ENCODE measurements at regions not wholly inside any gene's neighbourhood (a gene's known extent, or its start where the extent isn't known, plus 50 kb on each side); places are given as distances from the start of the nearest gene placed in this dataset.

- in situ Hi-C loops (cut with MboI; ENCODE audit: low pct_ligation_motif_present in 1 of 4, low pct_unique_long_range_greater_than_20kb in 1 of 4, low sequenced_read_pairs in 3 of 4) (no loop called here), intact Hi-C loops (cut with DNase I; ENCODE audit: low total_unique reads) (no loop called here)
- Histone ChIP-seq H3K4me1 (peaks cover 0 to 14% (median 4%) of the 10 kb centered on the region in 4 donors), H3K36me3 (no peaks in the 10 kb centered on the region), H3K9me3 (no peaks in the 10 kb centered on the region), H3K27ac (no peak overlapping the region), H3K4me3 (no peak overlapping the region), H3K27me3 (no peaks in the 10 kb centered on the region)
- TF ChIP-seq POLR2A (IDR thresholded peaks at IDR 0.05) = no peak
- TF ChIP-seq, protein P1, sequence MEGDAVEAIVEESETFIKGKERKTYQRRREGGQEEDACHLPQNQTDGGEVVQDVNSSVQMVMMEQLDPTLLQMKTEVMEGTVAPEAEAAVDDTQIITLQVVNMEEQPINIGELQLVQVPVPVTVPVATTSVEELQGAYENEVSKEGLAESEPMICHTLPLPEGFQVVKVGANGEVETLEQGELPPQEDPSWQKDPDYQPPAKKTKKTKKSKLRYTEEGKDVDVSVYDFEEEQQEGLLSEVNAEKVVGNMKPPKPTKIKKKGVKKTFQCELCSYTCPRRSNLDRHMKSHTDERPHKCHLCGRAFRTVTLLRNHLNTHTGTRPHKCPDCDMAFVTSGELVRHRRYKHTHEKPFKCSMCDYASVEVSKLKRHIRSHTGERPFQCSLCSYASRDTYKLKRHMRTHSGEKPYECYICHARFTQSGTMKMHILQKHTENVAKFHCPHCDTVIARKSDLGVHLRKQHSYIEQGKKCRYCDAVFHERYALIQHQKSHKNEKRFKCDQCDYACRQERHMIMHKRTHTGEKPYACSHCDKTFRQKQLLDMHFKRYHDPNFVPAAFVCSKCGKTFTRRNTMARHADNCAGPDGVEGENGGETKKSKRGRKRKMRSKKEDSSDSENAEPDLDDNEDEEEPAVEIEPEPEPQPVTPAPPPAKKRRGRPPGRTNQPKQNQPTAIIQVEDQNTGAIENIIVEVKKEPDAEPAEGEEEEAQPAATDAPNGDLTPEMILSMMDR (IDR thresholded peaks at IDR 0.05) = no peak
- 34 to 63% methylated on average over 5 of the region's 5 CpGs for WGBS, 2 donors (ENCODE audit: low coverage in 1 of 2)
- peak; percentile 19 for DNase-seq
These were observed 57.7 kb downstream of the SHANK2 start for GRCh38 chr11:71194710-71195109.

DNA sequence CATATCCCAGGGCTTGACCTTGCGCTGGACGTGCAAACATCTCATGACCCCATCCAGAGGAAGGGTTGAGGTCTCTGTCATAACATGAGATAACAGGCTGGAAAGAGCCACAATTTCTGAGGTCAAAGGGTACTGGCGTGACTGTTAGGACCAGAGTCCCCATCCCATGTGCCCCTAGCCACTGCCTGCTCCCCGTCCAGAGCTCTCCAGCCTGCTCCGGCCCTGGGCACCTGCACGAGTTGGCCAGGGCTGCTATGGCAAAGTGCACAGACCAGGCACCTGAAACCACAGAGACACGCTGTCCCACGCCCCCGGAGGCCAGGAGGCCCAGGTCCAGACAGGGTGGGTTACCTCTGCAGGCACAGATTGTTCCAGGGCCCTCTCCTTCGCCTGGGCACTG lies 58.9 kb downstream of the SHANK2 start:
- Histone ChIP-seq H3K4me3 (no peak overlapping the region), H3K27me3 (no peaks in the 10 kb centered on the region), H3K9me3 (no peaks in the 10 kb centered on the region), H3K36me3 (no peaks in the 10 kb centered on the region), H3K4me1 (peaks cover 0 to 14% (median 4%) of the 10 kb centered on the region in 4 donors), H3K27ac (no peak overlapping the region)
- no peak for DNase-seq
- 89% methylated on average over 10 of the region's 10 CpGs; no CpG with 5 or more reads in 1 of the 2 donors for WGBS, 2 donors (ENCODE audit: low coverage in 1 of 2)
- intact Hi-C loops (cut with DNase I; ENCODE audit: low total_unique reads) (no loop called here), in situ Hi-C loops (cut with MboI; ENCODE audit: low pct_ligation_motif_present in 1 of 4, low pct_unique_long_range_greater_than_20kb in 1 of 4, low sequenced_read_pairs in 3 of 4) (no loop called here)
- TF ChIP-seq POLR2A (IDR thresholded peaks at IDR 0.05) (no peak), EP300 (IDR thresholded peaks at IDR 0.05; ENCODE audit: low read depth) (no peak), POLR2AphosphoS5 (IDR thresholded peaks at IDR 0.05) (no peak)
- TF ChIP-seq, protein P1 (IDR thresholded peaks at IDR 0.05) = no peak

- Histone ChIP-seq H3K4me1 (peaks cover 0 to 14% (median 4%) of the 10 kb centered on the region in 4 donors), H3K27me3 (no peaks in the 10 kb centered on the region), H3K9me3 (no peaks in the 10 kb centered on the region), H3K27ac (no peak overlapping the region), H3K4me3 (no peak overlapping the region), H3K36me3 (no peaks in the 10 kb centered on the region)
- no peak for DNase-seq
- in situ Hi-C loops (cut with MboI; ENCODE audit: low pct_ligation_motif_present in 1 of 4, low pct_unique_long_range_greater_than_20kb in 1 of 4, low sequenced_read_pairs in 3 of 4) = no loop called here
- intact Hi-C loops (cut with DNase I; ENCODE audit: low total_unique reads) = no loop called here
- WGBS, 2 donors (ENCODE audit: low coverage in 1 of 2) = 52% methylated on average over 3 of the region's 3 CpGs; no CpG with 5 or more reads in 1 of the 2 donors
- TF ChIP-seq, protein P1 (IDR thresholded peaks at IDR 0.05) = no peak
- TF ChIP-seq EP300 (IDR thresholded peaks at IDR 0.05; ENCODE audit: low read depth) = no peak
- TF ChIP-seq POLR2AphosphoS5 (IDR thresholded peaks at IDR 0.05) = no peak
These were observed 59.7 kb downstream of the SHANK2 start for GRCh38 chr11:71192629-71193028.

- Histone ChIP-seq H3K9me3 (no peaks in the 10 kb centered on the region), H3K4me1 (peaks cover 0 to 14% (median 4%) of the 10 kb centered on the region in 4 donors), H3K4me3 (no peak overlapping the region), H3K36me3 (no peaks in the 10 kb centered on the region), H3K27ac (no peak overlapping the region), H3K27me3 (no peaks in the 10 kb centered on the region)
- intact Hi-C loops (cut with DNase I; ENCODE audit: low total_unique reads) (no loop called here), in situ Hi-C loops (cut with MboI; ENCODE audit: low pct_ligation_motif_present in 1 of 4, low pct_unique_long_range_greater_than_20kb in 1 of 4, low sequenced_read_pairs in 3 of 4) (no loop called here)
- no peak for TF ChIP-seq EP300 (IDR thresholded peaks at IDR 0.05; ENCODE audit: low read depth)
- no peak for TF ChIP-seq POLR2A (IDR thresholded peaks at IDR 0.05)
- no peak for TF ChIP-seq POLR2AphosphoS5 (IDR thresholded peaks at IDR 0.05)
- TF ChIP-seq, protein P1 (IDR thresholded peaks at IDR 0.05) = no peak
- no peak for DNase-seq
- 89 to 94% methylated on average over 5 to 8 of the region's 8 CpGs for WGBS, 2 donors (ENCODE audit: low coverage in 1 of 2)
These were observed 61.2 kb downstream of the SHANK2 start for GRCh38 chr11:71191201-71191600.

All from transverse colon (tissue), 4 donors.